ENCODE measurements at regions not wholly inside any gene's neighbourhood (a gene's known extent, or its start where the extent isn't known, plus 50 kb on each side); places are given as distances from the start of the nearest gene placed in this dataset.

DNA sequence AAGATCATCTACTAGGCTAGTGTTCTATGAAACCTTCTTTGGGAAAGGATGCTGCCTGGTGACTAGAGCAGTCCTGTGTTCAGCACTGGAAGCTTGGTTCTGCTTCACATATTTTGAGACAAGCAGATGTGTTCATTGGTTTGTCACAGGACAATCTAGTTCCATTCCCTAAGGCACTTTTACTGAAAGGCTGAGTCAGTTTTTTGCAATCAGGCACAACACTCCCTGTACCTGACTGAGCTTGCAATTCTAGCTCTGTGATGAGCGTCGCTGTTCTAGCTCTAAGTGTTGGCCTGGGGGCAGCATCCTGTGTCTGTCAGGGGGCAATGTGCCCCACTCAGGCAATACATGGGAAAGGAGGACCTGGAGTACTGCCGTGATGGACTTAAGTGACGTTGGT, 144.4 kb downstream of the CAND1 start:
- no peak for TF ChIP-seq POLR2A (IDR thresholded peaks at IDR 0.05; ENCODE audit: low read depth, low read length)
- no peak for DNase-seq (ENCODE audit: insufficient read length, low spot score)
- no peak for FAIRE-seq

DNA sequence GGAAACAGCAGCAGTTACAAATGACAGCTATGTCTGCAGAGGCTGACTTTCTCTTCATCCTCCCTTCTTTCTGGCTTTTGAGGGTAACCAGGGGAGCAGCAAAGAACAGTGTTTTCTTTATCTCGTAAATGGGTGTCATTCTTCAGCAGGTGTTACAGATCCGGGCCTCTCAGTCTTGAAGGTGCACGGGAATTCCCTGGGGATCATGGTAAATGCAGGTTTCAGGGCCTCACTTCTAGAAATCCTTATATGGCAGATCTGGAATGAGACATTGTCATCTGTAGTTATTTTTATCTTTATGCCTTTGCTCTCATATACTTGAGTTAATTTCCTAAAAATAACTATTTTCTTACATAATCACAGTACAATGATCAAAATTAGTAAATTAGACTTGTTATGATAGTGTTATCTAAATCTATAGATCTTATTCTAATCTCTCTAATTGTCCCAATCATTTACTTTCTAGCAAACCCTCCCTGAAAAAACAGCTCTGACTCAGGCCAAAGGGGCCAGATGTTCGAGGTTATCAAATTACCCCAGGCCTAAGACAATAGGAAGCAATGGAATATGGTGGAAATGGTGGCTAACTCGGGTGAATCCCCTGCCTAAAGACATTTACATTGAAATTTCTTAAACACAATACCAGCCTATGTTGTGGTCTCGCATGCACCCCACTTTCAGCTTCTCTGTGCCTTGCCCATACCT, 145.0 kb downstream of the CAND1 start:
- no peak for FAIRE-seq
- no peak for TF ChIP-seq POLR2A (IDR thresholded peaks at IDR 0.05; ENCODE audit: low read depth, low read length)
- DNase-seq (ENCODE audit: insufficient read length, low spot score), result no peak

DNA sequence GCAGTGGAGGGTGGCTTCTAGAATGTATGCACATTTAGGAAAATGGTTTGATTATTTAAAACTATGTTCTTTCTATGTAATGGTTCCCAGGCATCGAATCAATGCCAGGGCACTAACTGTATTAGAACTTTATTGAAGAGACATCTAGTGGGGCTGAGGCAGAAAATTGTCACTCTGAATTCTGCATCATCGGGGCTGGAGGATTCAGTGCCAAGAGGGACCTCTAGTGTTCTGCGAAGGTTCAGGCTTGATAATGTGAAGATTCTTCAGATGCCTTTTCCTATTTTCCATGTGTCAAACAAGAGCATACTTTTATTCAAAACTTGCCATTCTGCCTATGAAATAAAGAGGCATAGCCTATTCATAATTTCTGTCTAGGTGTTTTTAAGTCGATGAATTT, 146.3 kb downstream of the CAND1 start:
- no peak for FAIRE-seq
- no peak for DNase-seq (ENCODE audit: insufficient read length, low spot score)
- no peak for TF ChIP-seq POLR2A (IDR thresholded peaks at IDR 0.05; ENCODE audit: low read depth, low read length)

DNA sequence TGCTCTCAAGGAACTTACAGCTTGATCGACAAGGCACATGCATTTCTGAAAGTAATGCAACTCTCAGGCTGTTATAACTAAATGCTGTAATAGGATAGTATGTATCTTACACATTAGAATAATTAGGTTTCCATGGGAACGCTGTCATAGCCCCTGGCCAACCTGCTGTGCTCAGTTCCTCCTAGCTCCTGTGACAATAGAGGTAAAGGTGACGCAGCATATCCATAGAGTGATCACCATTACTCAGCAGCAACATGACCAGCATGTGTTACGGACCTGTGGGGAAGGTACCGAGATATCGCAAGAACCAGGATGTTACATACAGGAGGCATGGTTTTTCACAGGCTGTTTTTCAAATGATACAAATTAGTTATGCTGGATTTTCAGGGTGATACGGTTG, 150.7 kb downstream of the CAND1 start:
- no peak for DNase-seq (ENCODE audit: insufficient read length, low spot score)
- FAIRE-seq, result no peak
- TF ChIP-seq POLR2A (IDR thresholded peaks at IDR 0.05; ENCODE audit: low read depth, low read length), result no peak

DNA sequence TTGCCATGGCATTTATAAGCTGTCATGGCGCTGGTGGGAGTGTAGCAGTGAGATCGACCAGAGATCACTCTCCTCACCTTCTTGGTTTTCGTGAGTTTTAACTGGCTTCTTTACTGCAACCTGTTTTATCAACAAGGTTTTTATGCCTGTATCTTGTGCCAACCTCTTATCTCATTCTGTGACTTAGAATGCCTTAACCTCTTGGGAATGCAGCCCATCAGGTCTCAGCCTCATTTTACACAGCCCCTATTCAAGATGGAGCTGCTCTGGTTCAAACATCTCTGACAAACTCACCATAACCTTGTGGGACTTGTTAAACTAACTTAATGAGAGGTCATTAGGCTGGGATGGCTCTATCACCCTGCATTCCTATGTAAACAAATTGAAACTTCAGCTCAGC, 151.3 kb downstream of the CAND1 start:
- FAIRE-seq (no peak), DNase-seq (ENCODE audit: insufficient read length, low spot score) (no peak)
- no peak for TF ChIP-seq POLR2A (IDR thresholded peaks at IDR 0.05; ENCODE audit: low read depth, low read length)

DNA sequence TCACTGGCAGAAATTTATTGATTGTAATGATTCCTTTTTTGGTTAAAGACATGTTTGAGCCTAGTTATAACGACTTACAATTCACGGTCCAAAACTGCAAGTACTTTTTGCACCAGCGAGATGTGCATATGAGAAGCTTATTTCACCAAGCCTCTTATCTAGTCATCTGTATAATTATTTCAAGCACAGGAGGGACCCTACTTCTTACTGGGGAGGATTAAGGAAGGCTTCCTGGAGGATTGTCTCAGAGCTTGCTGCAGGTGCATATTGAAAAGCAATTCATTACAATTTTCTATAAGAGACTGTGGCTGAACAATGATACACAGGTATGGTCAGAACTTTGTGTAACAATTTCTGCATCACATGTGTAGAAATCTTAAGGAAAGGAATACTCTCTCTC, 152.9 kb downstream of the CAND1 start:
- no peak for TF ChIP-seq POLR2A (IDR thresholded peaks at IDR 0.05; ENCODE audit: low read depth, low read length)
- no peak for DNase-seq (ENCODE audit: insufficient read length, low spot score)
- no peak for FAIRE-seq

DNA sequence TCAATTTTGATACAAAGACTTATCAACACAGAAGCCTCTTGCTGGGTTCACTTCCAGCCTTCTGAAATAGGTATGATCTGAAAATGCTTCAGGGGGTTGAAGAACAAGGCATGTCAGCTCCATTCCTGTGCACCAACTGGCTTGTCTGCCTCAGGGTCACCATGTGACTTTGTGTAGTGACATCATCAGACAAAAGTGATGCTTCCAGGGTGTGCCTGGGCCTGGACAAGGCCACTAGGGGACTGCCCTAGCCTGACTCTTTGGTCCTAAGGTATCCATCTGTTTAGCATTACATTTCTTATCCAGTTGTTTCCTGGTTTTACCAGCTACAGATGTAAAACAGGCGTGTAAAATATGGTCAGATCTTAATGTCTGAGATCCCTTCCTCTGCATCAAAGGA, 155.6 kb downstream of the CAND1 start:
- no peak for TF ChIP-seq POLR2A (IDR thresholded peaks at IDR 0.05; ENCODE audit: low read depth, low read length)
- FAIRE-seq (no peak), DNase-seq (ENCODE audit: insufficient read length, low spot score) (no peak)

DNA sequence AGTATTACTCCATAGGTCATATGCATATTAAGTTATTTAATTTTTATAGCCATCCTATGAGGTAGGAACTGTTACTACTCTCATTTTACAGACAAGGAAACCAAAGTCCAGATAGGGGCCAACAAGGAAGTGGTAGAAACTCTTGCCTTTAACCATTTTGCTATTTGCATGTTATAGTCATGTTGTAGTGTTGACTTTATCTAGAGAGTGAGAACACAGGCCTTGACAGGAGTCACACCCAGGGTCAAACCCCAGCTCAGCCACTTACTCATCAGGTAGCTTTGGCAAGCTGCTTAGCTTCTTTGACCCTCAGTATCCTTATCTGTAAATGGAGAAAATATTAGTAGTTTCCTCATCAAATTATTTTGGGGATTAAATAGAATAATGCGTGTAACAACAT, 156.2 kb downstream of the CAND1 start:
- DNase-seq (ENCODE audit: insufficient read length, low spot score) (no peak), FAIRE-seq (no peak)
- TF ChIP-seq POLR2A (IDR thresholded peaks at IDR 0.05; ENCODE audit: low read depth, low read length), result no peak

DNA sequence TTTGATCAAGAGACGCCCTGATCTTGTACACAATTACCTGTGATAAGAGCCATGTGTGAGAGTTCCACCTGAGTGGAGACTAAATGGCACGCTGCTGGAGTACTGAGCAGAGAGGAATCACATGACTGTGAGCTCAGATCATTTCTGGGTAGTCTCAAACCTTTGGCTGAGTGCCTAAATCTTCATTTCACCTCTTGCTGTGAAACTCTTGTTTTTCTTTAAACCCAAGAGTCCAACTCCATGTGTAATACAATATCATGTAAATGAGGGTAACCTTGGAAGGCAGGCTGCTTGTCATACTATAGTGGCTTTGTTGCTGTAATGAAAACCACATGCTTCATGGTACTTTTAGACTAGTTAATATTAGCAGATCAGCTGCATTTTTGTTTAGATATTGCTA, 156.9 kb downstream of the CAND1 start:
- TF ChIP-seq POLR2A (IDR thresholded peaks at IDR 0.05; ENCODE audit: low read depth, low read length), result no peak
- no peak for FAIRE-seq
- no peak for DNase-seq (ENCODE audit: insufficient read length, low spot score)

DNA sequence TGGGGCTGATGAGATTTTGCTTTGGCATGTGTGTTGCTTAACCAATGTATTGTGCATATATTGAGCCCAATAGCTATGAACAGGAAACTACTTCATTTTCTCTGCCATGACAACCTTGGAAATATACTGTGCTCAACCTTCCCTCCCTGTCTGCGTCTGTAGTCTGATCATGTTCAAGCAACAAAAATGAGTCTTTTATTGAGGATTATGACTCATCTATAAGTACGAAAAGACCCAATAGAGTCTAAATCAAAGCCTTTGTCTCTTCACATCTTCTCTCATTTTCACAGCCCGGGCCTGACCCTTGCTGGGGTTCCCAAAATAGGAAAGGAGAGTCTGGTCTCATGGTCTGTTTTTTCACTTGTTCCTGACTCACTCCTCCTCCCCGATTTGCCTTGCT, 158.2 kb downstream of the CAND1 start:
- FAIRE-seq, result no peak
- no peak for DNase-seq (ENCODE audit: insufficient read length, low spot score)
- TF ChIP-seq POLR2A (IDR thresholded peaks at IDR 0.05; ENCODE audit: low read depth, low read length), result no peak

DNA sequence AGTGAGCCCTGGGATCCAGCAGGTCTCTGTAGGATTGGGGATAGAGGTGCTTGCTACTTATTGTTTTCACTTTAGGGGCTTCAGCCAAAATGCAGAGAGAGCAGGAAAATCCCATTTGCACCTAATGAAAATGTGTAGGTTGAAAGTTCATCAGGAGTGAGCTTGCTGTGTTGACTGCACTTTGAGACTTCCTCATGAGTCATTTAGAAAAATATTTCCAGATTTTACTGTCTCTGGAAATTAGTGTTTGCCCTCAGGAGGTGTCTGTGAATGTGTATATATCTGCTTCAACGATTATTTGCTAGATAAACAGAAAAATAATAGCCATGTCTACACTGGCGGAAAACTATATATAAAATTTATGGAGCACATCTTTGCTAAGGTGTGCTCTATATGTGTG, 159.3 kb downstream of the CAND1 start:
- FAIRE-seq (no peak), DNase-seq (ENCODE audit: insufficient read length, low spot score) (no peak)
- TF ChIP-seq POLR2A (IDR thresholded peaks at IDR 0.05; ENCODE audit: low read depth, low read length), result no peak

DNA sequence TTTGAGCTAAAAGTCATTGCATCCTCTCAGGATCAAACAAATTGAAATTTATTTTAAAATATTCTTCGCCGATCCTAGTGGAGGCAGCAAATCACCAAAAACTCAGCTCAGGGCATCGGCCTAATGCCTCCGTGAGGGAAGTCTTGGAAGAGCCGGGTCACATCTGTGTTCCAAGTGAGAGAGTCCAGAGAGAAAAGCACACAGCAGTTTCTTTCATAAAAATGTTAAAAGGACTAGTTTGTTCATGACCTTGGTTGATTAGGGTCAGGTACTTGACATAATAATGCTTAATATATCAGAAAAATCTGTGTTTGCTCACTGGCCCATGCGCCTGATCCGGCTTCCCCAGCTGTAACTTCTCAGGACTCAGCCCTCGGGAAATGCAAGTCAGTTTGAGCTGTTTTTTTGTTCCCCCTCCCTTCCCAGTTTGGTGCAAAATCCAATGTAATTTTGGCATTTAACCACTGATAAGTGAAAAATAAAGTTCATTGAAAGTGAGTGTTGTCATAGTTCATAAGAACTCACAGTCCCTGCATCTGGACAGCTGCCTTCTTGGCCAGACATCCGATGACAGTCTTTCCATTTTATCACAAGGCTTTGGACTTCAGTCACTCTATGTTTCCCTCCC, 161.7 kb downstream of the CAND1 start:
- no peak for TF ChIP-seq POLR2A (IDR thresholded peaks at IDR 0.05; ENCODE audit: low read depth, low read length)
- no peak for FAIRE-seq
- DNase-seq (ENCODE audit: insufficient read length, low spot score), result no peak

DNA sequence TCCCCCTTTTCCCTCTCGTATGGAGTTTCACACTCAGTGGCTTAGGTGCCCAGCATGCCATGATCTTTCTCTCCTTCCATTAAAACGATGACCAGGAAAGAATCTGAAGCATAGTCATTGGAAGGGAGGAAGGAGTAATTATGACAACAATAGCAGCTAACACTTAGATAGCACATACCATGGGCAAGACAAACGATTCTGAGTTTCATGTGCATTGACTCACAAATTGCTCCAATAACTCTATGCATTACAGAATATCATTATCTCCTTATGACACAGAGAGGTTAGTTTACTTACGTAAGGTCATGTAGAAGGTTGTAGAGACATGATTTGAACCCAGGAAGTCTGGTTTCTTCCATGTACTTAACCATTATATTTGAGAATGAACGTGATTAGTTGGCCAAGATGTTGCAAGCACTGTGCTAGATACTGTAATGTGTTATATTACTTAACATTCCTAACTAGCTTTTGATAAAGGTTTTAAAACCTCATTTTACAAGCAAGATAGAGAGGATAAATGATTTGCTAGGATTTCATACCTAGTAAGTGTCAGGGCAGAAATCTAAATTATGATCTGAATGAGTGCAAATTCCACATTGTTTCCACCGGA, 162.4 kb downstream of the CAND1 start:
- TF ChIP-seq POLR2A (IDR thresholded peaks at IDR 0.05; ENCODE audit: low read depth, low read length), result no peak
- DNase-seq (ENCODE audit: insufficient read length, low spot score) (no peak), FAIRE-seq (no peak)

DNA sequence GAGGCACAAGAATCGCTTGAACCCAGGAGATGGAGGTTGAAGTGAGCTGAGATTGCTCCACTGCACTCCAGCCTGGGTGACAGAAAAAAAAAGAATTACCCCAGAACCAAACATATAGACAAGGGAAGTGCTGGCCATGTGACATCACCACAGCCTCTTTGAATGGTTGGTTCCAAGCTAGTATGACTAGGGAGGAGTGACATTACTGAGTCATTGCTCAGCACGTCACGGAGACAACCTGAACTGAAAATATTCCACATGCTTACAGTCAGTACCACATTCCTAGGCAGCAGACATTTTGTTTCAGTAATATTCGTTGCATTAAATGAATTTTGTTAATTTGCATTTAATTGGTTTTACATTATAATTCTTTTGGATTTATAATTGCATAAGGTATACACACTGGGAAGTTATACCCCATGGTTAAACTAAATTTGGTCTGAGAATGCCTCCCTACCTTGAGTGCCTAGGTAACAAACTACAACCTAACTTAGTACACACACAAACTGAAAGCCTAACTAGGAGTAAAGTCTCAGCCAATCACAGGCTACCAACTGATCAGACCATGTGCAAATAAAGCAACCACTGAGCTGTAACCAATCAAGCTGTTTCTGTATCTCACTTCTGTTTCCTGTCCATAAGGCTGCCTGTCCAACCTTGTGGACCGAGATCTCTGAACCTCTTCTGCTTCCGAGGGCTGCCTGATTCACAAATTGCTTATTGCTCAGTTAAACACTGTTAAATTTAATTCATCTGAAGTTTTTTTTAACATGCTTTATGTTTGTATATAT, 164.4 kb downstream of the CAND1 start:
- TF ChIP-seq POLR2A (IDR thresholded peaks at IDR 0.05; ENCODE audit: low read depth, low read length), result no peak

More for the DNA sequence above, 164.4 kb downstream of the CAND1 start:
- FAIRE-seq (no peak), DNase-seq (ENCODE audit: insufficient read length, low spot score) (peak; percentile 12)
